ENCODE measurements at regions not wholly inside any gene's neighbourhood (a gene's known extent, or its start where the extent isn't known, plus 50 kb on each side); places are given as distances from the start of the nearest gene placed in this dataset.
A peak's percentile ranks its signal among the peaks of the same experiment; 100 is the strongest.

GRCh38 chr4:186935901-186936300 lies 212.2 kb upstream of the FAT1 start:
- DNase-seq, result no peak

GRCh38 chr4:186936496-186937375 lies 213.1 kb upstream of the FAT1 start:
- DNase-seq, result no peak

GRCh38 chr4:186939226-186939625 lies 215.6 kb upstream of the FAT1 start:
- no peak for DNase-seq

- no peak for DNase-seq
Observed at GRCh38 chr4:186939766-186940165, 216.1 kb upstream of the FAT1 start.

- no peak for DNase-seq
Observed at GRCh38 chr4:186940476-186940875, 216.8 kb upstream of the FAT1 start.

GRCh38 chr4:186942758-186943377 lies 219.2 kb upstream of the FAT1 start:
- DNase-seq, result peak; percentile 9

GRCh38 chr4:186943411-186943810 lies 219.8 kb upstream of the FAT1 start:
- no peak for DNase-seq

GRCh38 chr4:186946136-186946535 lies 222.5 kb upstream of the FAT1 start:
- no peak for DNase-seq

- DNase-seq, result no peak
Observed at GRCh38 chr4:186946682-186947294, 223.1 kb upstream of the FAT1 start.

GRCh38 chr4:186948361-186949242 lies 224.9 kb upstream of the FAT1 start:
- DNase-seq, result no peak

GRCh38 chr4:186949847-186950246 lies 226.2 kb upstream of the FAT1 start:
- DNase-seq, result no peak

GRCh38 chr4:186952709-186953108 lies 229.1 kb upstream of the FAT1 start:
- no peak for DNase-seq

GRCh38 chr4:186953599-186954260 lies 230.1 kb upstream of the FAT1 start:
- no peak for DNase-seq

GRCh38 chr4:186954509-186954908 lies 230.9 kb upstream of the FAT1 start:
- no peak for DNase-seq

- DNase-seq, result no peak
Observed at GRCh38 chr4:186954956-186955355, 231.3 kb upstream of the FAT1 start.

- DNase-seq, result no peak
Observed at GRCh38 chr4:186957952-186958555, 234.4 kb upstream of the FAT1 start.

- no peak for DNase-seq
Observed at GRCh38 chr4:186958726-186959350, 235.2 kb upstream of the FAT1 start.

- no peak for DNase-seq
Observed at GRCh38 chr4:186979961-186980745, 256.5 kb upstream of the FAT1 start.

- no peak for DNase-seq
Observed at GRCh38 chr4:186981161-186981560, 257.5 kb upstream of the FAT1 start.

- DNase-seq, result no peak
Observed at GRCh38 chr4:186982160-186982559, 258.5 kb upstream of the FAT1 start.

Measured in NCI-H1105 (cell line).